SKM-1 (cell line): ENCODE measurements at regions not wholly inside any gene's neighbourhood (a gene's known extent, or its start where the extent isn't known, plus 50 kb on each side); places are given as distances from the start of the nearest gene placed in this dataset.

ENCODE experiments used
- DNase-seq: peaks from one replicate; lab custom pipeline; 2025; ENCODE audit not compliant: unreplicated experiment; lab: John Stamatoyannopoulos, UW

- DNase-seq: no peak
These were observed 1023.2 kb downstream of the KCNT2 start for GRCh38 chr1:195584870-195585624.

DNA sequence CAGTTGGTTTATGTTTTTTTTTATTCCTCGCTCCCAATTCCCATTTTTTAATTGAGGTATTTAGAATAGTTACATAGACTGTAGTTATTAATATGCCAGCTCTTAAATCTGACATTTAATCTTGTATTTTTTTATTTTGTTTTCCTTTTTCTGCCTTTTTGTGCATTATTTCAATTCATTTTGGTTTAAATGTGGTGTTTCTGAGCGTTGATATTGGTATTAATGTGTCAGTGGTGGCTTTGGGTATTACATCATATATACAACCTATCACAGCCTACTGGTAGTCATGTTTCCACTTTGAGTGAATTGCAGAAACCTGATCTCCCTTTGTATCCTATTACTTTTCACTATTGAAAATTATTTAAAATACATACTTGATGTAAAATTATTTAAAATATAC is 1027.3 kb downstream of the KCNT2 start:
- no peak for DNase-seq

- no peak for DNase-seq
These were observed 1030.5 kb downstream of the KCNT2 start for GRCh38 chr1:195577748-195578147.

DNA sequence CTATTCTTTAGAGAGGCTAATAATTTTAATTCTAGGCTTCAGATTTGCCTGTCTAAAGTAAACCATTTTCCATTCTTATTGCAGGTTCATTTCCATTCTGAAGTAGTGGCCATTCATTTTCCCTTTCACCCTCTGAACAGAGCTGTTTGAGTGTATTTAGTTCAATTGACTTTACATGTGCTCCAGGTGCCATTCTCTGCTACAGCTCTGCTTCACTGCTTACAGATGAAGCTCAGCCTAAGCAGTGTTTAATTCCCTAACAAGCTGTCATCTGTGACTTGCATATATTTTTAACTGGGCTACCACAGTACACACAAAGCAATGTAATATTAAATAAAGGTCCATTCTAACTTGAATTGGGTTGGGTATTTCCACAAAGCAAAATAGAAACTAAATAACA is 1031.6 kb downstream of the KCNT2 start:
- DNase-seq: no peak

DNA sequence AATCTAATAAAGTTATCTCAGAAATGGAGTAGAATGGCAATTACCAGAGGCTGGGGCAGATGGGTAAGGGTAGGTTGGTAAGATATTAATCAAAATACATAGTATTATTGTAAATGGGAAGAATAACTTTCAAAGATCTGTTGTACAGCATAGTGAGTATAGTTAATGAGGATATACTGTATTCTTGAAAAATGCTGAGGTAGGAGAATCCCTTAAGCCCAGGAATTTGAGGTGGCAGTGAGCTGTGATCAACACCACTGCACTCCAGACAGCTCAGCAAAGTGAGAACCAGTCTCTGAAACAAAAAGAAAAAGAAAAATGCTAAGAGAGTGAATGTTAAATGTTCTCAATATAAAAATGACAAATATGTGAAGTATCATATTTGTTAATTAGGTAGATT is 1033.7 kb downstream of the KCNT2 start:
- DNase-seq: no peak

- DNase-seq: no peak
These were observed 1038.3 kb downstream of the KCNT2 start for GRCh38 chr1:195569934-195570333.

GRCh38 chr1:195568389-195568788 is 1039.9 kb downstream of the KCNT2 start:
- no peak for DNase-seq

- no peak for DNase-seq
These were observed 1046.2 kb downstream of the KCNT2 start for GRCh38 chr1:195562074-195562473.

- no peak for DNase-seq
These were observed 1058.0 kb downstream of the KCNT2 start for GRCh38 chr1:195550071-195550862.

DNA sequence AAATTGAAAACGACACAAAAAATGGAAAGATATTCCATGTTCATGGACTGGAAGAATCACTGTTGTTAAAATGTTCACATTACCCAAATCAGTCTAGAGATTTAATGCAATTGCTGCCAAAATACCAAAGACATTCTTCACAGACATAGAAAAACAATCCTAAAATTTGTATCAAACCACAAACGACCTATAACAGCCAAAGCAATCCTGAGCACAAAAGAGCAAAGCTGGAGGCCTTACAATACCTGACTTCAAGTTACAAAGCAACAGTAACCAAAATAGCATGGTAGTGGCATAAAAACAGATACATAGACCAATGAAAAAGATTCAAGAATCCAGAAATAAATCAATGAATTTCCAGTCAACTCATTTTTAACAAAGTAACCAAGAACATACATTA is 1077.3 kb downstream of the KCNT2 start:
- no peak for DNase-seq

DNA sequence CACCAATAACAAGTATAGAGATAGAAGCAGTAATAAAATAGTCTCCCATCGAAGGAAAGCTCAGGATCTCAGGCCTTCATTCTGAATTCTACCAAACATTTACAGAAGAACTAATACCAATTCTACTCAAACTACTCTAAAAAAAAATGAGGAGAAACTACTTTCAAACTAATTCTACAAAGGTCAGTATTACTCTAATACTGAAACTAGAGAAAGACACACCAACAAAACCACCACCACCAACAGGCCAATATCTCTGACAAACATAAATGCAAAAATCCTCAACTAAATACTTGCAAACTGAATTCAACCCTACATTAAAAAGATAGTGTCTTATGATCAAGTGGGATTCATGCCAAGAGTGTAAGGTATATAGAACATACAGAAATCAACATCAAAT is 1078.4 kb downstream of the KCNT2 start:
- DNase-seq: no peak

- DNase-seq: no peak
These were observed 1087.5 kb downstream of the KCNT2 start for GRCh38 chr1:195520757-195521156.

GRCh38 chr1:195516036-195516435 is 1092.2 kb downstream of the KCNT2 start:
- no peak for DNase-seq

GRCh38 chr1:195511501-195511900 is 1096.7 kb downstream of the KCNT2 start:
- no peak for DNase-seq

GRCh38 chr1:195501118-195501517 is 1107.1 kb downstream of the KCNT2 start:
- no peak for DNase-seq

DNA sequence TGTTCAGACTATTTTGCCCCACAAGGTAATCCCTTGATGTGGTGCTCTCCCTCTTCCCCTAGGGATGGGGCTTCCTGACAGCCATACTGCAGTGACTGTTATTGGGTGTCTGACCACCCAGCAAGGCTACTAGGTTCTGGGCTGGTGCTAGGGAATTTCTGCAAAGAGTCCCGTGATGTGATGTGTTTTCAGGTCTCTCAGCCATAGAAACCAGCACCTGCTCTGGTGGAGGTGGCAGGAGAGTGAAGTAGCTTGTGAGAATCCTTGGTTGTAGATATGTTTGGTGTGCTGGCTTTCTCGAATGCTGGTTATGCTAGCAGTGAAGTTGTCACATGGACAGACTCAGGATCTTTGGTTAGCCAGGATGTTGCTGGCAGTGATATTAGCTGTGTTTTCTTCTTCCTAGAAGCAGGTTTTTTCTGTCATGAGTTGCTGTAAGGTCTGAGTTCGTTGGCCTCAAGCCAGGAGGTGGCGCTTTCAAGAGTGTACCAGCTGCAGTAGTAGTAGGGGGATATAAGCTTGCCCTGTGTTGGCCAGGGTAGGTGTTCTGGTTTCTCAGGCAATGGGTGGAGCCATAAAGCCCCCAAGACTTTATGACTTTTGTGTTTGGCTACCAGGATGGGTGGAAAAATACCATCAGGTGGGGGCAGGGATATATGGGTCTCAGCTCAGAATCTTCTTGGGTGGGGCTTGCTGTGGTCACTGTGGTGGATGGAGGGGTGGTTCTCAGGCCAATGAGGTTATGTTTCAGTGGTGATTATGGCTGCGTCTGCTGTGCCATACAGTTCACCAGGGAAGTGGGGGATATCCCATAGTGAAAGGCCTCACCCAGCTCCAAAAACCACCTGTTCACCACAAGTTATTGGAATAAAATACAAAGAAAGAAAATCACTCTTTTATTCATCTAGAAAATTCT is 1112.3 kb downstream of the KCNT2 start:
- no peak for DNase-seq

GRCh38 chr1:195482137-195482536 is 1126.1 kb downstream of the KCNT2 start:
- DNase-seq: no peak

GRCh38 chr1:195481293-195481692 is 1126.9 kb downstream of the KCNT2 start:
- DNase-seq: no peak

DNA sequence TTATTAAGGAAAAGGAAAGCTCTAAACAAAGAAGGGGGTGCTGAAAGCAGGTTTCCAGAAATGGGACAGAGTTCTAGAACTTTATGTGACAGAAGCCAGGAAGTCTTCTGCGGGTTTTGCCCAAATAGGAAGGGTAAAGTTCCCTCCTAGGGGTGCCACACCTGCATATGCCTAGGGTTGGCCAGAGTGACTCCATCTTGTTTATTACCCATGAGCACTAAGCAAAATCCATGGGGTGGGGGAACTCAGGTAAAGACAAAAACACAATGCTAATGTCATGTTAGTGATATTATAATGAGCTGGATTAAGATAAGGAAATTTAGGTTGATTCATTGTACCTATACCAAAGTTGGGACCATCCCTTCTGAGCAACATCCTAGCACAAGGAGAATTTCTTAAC is 1132.7 kb downstream of the KCNT2 start:
- no peak for DNase-seq

DNA sequence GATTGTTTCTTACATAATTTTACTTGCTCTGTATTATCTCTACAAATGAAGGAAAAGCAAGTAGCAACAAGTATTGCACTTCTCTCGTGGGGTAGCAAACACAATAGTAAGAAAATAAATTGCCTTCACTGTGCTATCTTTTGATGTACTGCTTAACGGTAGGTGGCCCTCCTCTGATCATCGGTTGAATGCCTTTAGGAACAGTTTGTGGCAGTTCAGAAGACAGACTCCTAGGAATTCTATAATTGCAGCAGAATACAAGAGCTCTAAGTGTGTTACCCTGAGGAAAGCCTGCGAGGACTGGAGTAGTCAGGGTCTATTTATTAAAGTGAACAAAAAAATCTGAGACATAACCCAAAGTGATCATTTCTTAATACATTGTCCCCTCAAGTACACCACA is 1135.9 kb downstream of the KCNT2 start:
- DNase-seq: no peak

DNA sequence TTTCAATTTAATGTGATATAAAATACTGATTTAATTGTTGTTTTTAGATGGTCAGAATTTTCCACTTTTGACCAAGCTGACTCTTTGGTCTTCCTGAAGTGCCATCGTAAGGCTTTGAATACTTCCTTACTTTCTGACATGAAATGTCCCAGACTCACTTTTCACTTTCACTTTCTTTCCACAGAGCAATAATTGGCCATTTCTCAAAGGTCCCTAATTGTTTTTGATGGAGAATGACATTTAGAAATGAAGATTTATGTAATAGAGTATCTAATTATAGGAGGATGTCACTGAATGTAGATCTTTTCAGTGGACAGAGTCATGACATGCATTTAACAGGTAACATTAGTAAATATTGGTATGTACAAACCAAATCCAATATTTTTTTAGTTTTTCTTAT is 1141.6 kb downstream of the KCNT2 start:
- DNase-seq: no peak
